Mucosa of descending colon (tissue), 3 donors: ENCODE measurements at regions not wholly inside any gene's neighbourhood (a gene's known extent, or its start where the extent isn't known, plus 50 kb on each side); places are given as distances from the start of the nearest gene placed in this dataset.

Experiments
- ATAC-seq: fragments of 200-7000 bp; cut with Tn5 transposase; one replicate; pipeline ENCODE4 v1.9.1; 2020; ENCODE audit warnings: mild to moderate bottlenecking, moderate library complexity
- DNase-seq, 3 donors: peaks; one replicate each; pipeline ENCODE4 v3.0.0-alpha.2; 2020
- H3K36me3 ChIP-seq: fragments of 200-600 bp; one replicate; pipeline ENCODE4 v1.8.0; 2021; ENCODE audit warnings: low read depth, mild to moderate bottlenecking
- H3K4me1 ChIP-seq: fragments of 200-600 bp; one replicate; pipeline ENCODE4 v1.8.0; 2021; ENCODE audit warnings: low read depth, mild to moderate bottlenecking
- H3K4me3 ChIP-seq: fragments of 200-600 bp; one replicate; pipeline ENCODE4 v1.8.0; 2021; ENCODE audit warnings: mild to moderate bottlenecking
- H3K9me3 ChIP-seq: fragments of 200-600 bp; one replicate; pipeline ENCODE4 v1.8.0; 2021; ENCODE audit warnings: mild to moderate bottlenecking
- CTCF ChIP-seq: fragments of 200-600 bp; IDR thresholded peaks from one replicate; pipeline ENCODE4 v1.8.0; 2022; ENCODE audit warnings: antibody characterized with exemption, mild to moderate bottlenecking
- intact Hi-C, 2 donors: fragments of 100-400 bp; cut with DNase I in 1 of 2; cut with micrococcal nuclease in 1 of 2; formaldehyde crosslinking; loops; one replicate each; pipeline versions ENCODE4 v1.11.0 to v1.11.1; 2022; cut with DNase I, micrococcal nuclease
- donor health status: DM: no; HTN: no; CAD: no; lungs with moderate emphysema.
- donor health status: DM: no; HTN: no; CAD: no.
- donor health status: DM: no; HTN: yes; CAD: no.

GRCh38 chr9:1722404-1722803 lies 292.7 kb upstream of the SMARCA2 start:
- no peak for TF ChIP-seq CTCF
- H3K9me3 ChIP-seq = no peaks in the 10 kb centered on the region
- no peaks in the 10 kb centered on the region for H3K4me1 ChIP-seq
- H3K4me3 ChIP-seq = no peak overlapping the region
- DNase-seq (peak in 1 of 3 donors; percentile 14), ATAC-seq (peak; percentile 73)
- intact Hi-C loops = no loop called here
- H3K36me3 ChIP-seq = no peaks in the 10 kb centered on the region

- ATAC-seq = no peak
- no peaks in the 10 kb centered on the region for H3K9me3 ChIP-seq
- no peak for TF ChIP-seq CTCF
- no peak overlapping the region for H3K4me3 ChIP-seq
- H3K4me1 ChIP-seq = no peaks in the 10 kb centered on the region
- H3K36me3 ChIP-seq = no peaks in the 10 kb centered on the region
- intact Hi-C loops = no loop called here
- no peak for DNase-seq
These were observed 291.6 kb upstream of the SMARCA2 start for GRCh38 chr9:1723522-1724015.

- ATAC-seq (no peak), DNase-seq (no peak)
- H3K36me3 ChIP-seq = no peaks in the 10 kb centered on the region
- H3K9me3 ChIP-seq = no peaks in the 10 kb centered on the region
- H3K4me3 ChIP-seq = no peak overlapping the region
- TF ChIP-seq CTCF = no peak
- no peaks in the 10 kb centered on the region for H3K4me1 ChIP-seq
- intact Hi-C loops = no loop called here
These were observed 288.0 kb upstream of the SMARCA2 start for GRCh38 chr9:1726993-1727759.

- Histone ChIP-seq H3K4me1 (no peaks in the 10 kb centered on the region), H3K9me3 (no peaks in the 10 kb centered on the region), H3K36me3 (no peaks in the 10 kb centered on the region), H3K4me3 (no peak overlapping the region)
- TF ChIP-seq CTCF = no peak
- ATAC-seq (no peak), DNase-seq (no peak)
- intact Hi-C loops = no loop called here
These were observed 285.5 kb upstream of the SMARCA2 start for GRCh38 chr9:1729631-1730030.

GRCh38 chr9:1732670-1733069 lies 282.5 kb upstream of the SMARCA2 start:
- TF ChIP-seq CTCF = no peak
- Histone ChIP-seq H3K4me3 (no peak overlapping the region), H3K36me3 (no peaks in the 10 kb centered on the region), H3K9me3 (no peaks in the 10 kb centered on the region), H3K4me1 (no peaks in the 10 kb centered on the region)
- intact Hi-C loops = no loop called here
- ATAC-seq (no peak), DNase-seq (no peak)
